NCI-H510A (cell line): ENCODE measurements at regions not wholly inside any gene's neighbourhood (a gene's known extent, or its start where the extent isn't known, plus 50 kb on each side); places are given as distances from the start of the nearest gene placed in this dataset.

Experiments
- DNase-seq: peaks from one replicate; lab custom pipeline; 2025; lab: John Stamatoyannopoulos, UW

DNA sequence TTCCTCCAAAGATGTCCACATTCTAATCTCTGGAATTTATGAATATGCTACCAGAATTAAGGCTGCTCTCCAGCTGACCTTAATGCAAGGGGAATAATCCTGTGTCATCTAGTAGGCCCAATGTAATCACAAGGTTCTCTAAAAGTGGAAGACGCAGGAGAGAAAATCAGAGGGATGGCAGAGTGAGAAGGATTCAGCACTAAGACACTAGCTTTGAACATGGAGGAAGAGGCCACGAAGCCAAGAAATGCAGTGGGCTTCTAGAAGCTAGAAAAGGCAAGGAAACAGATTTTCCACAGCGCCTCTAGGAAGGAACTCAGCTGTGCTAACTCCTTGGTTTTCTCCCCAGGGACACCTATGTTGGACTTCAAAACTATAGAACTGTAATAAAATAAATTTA lies 240.7 kb upstream of the TRAM1L1 start:
- no peak for DNase-seq

DNA sequence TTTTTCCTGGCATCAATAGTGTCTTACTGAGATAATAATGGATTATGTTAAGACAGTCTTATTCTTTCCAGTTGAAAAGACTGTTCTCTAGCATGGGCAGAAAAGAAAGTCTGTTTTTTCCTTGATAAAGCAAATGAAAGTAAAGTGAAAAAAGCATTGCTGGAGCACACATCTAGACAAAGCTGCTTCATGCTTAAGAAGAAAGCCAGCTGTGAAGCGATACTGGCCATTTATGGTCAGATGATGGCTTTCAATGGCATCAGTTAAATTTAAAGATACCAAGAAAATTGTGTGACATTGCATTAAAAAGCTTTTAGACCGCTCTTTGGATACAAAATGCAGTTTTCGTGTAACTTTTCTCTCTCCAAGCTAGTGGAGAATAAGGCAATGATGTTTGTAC lies 242.1 kb upstream of the TRAM1L1 start:
- no peak for DNase-seq

DNA sequence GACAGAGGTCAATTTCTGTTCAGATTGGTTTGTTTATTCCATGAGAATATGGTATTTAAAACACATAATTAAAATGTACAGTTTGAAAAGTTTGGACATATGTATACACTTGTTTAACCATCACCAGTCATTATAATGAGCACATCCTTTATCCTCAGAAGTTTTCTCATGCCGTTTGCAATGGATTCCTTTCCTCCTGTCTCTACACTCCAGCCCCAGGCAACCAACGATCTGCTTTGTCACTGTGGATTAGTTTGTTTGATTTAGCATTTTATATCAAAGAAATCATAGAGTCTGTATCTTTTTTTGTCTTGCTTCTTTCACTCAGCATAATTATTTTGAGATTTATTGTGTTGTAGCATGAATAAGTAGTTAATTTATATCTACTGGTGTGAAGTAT lies 243.0 kb upstream of the TRAM1L1 start:
- DNase-seq: no peak

DNA sequence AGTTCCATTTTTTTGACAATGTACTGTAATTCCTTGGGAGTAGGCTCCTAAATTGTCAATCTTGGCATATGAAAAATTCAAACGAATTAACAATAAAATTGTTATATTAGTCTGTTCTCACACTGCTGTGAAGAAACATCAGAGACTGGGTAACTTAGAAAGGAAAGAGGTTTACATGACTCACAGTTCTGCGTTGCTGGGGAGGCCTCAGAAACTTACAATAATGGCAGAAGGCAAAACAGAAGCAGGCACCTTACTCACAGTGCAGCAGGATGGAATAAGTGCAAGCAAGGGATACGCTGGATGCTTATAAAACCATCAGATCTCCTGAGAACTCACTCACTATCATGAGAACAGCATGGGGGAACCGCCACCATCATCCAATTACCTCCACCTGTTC lies 246.4 kb upstream of the TRAM1L1 start:
- no peak for DNase-seq

DNA sequence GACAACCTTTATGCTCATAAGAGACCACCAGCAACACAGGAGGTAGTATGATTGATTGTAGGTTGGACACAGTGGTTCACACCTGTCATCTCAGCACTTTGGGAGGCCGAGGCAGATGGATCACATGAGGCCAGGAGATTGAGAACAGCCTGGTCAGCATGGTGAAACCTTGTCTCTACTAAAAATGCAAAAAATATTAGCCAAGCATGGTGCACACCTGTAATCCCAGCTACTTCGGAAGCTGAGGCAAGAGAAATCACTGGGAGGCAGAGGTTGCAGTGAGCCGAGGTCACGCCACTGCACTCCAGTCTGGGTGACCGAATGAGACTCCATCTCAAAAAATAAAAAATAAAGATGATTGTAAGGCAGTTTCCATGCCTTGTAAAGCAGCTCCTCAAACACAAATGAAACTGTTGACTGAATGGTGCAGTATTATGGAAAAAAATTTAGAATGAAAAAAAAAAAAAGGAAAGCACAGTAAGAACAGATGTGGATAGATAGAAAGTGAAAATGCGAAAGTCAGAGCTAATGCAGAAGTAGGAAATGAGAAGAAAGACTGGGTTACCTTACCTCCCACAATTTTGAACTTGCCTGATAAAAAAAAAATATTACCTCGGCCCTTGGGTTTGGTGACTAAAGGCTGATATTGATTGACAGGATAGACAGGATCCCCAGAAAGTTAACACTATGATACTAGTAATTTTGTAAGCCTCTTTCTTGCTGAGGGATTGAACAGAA lies 249.2 kb upstream of the TRAM1L1 start:
- no peak for DNase-seq

DNA sequence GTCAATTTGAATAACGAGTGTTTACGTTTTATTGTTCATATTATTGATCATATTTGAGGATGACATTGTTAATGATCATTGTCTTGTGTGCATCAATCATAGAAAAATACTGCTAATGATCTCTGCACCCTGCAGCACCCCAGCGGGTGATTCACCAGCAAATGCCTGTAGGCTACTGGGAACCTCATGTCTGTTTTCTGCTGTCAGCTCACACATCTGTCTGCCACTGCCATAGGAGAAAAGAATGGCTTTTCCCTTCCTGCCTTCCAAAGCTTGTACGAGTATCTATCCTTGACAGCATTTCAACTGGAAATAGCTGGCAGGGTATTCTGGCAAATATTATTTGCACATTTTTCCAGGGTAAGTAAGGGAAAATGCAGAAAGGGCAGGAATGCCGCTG lies 272.1 kb upstream of the TRAM1L1 start:
- DNase-seq: no peak

DNA sequence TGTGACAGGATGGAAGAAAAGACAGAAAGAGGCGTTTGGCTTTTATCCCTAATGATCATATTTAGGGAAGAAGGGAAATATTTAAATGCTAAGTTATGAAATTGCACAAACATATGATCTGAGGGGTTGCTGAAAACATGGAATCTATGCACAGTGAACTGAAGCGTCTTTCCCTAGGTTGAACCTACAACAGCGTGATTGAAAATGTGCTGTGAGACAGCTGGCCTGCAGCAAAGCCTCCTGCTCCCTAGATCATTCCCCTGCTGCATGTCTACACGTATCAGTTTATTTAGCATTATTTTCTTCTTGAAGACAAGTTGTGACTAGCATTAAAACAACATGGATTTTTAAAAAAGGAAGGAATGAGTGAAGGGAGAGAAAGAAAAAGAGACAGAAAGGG lies 272.5 kb upstream of the TRAM1L1 start:
- DNase-seq: no peak

DNA sequence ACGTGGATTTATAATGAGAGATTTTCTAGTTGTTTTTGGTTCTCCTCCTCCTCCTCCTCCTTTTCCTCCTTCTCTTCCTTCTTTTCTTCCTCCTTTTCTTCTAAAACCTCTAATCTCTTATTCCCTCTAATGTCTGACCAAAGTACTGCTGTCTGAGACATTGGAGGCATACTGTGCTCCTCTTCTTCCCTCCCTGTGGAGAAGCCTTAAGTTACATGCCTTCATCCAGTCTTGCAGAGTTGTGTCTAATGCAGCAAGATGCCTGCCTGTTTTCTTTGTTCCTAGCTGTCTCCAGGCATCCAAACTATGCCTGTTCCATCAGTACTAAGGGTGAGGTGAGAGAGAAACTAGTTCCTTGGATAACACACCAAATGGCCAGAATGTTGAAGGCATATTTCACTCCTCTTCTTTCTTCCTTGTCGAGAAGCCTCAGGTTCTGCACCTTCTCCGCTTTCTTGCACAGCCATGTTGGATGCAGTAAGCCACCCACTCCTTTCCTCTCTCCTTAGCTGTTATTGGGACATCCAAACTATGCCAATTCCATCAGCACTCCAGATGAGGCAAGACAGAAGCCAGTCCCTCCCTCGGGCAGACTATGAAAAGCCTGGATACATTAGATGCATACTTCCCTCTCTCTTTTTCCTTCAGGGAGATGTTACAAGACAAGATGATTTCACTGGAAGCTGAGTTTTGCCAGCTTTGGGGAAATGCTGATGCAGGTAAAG lies 285.7 kb upstream of the TRAM1L1 start:
- DNase-seq: no peak

DNA sequence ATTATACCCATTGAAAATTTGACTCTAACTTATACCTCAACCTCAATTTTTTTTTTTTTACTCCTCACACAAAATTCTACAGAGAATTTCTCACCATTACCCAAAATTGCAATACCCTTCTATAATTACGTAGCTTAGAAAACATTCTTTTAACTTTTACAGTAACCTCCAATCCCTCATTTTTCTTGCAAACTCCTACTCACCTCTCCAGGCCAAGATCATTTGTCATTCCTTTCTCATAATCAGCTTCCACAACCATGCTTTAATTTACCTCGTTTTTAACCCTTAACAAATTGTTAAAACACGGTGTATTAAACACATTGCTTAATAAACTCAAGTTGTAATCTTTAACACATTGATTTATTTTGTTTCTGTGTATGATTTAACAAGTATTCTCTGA lies 289.7 kb upstream of the TRAM1L1 start:
- no peak for DNase-seq

DNA sequence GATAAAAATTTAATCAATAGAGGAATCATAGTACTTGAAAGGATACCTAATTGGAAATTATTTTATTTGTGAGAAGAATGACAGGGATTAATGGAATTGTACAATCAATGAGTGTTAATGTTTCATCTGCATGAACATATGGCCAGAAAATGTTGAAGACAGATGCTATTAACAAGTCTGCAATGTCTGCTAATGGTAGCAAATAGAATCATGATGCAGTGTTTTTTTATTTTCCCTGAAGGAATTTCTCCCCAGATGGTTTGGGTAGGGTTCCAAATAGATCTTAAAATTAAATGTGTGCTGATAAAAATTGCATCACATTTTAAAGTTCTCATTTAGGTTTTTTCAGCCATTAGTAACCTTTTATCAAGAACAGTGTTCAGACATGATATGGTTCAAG lies 291.3 kb upstream of the TRAM1L1 start:
- DNase-seq: no peak

DNA sequence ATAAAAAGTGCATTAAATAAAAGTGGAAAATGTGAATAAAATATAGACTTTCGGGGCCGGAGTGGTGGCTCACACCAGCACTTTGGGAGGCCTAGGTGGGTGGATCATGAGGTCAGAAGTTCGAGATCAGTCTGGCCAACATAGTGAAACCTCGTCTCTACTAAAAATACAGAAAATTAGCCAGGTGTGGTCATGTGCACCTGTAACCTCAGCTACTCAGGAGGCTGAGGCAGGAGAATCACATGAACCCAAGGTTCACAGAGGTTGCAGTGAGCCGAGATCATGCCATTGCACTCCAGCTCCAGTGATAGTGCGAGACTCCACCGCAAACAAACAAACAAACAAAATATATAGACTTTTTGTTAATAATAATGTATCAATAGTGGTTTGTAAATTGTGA lies 293.6 kb upstream of the TRAM1L1 start:
- no peak for DNase-seq

DNA sequence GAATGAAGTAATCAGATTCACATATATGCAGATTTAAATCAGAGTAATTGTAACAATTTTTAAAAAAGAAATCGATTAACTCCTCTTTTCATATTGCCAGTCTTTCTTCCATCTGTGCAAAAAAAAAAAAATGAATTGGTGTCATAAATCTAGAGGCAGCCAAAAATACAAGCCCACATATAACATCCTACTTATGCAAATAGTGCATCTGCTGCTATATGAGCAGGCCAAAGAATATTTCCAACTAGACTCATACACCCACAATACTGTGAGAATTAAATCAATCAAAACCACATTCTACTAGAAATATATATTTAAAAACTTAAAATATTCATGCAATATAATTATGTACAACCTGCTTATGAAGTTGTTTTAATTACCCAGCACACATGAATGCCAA lies 298.1 kb upstream of the TRAM1L1 start:
- DNase-seq: no peak

DNA sequence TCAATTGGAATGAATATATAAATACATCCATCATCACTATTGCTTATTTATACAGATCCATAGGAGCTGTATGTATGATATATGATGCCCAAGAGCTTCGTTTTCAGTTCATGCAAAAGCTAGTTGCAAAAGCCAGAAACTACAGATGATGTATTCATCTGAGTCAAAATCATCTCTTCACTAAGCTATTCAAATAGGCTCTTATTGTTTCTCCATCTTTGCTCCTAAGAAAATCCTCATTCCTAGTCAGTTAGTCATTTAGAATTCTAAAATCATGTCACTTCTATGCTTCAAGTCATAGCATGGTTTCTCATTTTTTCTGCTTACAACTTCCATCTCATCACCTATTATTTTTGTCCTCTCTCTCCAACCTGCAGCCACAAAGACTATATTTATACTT lies 300.1 kb upstream of the TRAM1L1 start:
- DNase-seq: no peak

DNA sequence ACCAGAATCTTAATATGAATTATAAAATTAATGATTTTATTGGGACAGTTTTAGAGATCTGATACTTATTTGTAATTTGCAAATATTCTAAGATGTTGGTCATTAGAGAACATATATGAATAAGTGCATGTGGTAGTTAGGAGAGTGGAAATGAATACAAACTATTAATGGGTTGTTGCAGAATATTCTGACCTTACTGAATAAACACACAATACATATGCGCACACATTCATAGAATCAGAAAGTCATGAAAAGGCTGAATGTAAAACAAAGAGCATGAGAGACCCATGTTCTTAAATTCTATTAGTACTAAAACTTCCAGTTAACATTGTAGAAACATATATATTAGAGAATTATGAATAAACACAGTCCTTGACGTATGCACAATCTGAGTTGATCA lies 301.7 kb upstream of the TRAM1L1 start:
- no peak for DNase-seq

DNA sequence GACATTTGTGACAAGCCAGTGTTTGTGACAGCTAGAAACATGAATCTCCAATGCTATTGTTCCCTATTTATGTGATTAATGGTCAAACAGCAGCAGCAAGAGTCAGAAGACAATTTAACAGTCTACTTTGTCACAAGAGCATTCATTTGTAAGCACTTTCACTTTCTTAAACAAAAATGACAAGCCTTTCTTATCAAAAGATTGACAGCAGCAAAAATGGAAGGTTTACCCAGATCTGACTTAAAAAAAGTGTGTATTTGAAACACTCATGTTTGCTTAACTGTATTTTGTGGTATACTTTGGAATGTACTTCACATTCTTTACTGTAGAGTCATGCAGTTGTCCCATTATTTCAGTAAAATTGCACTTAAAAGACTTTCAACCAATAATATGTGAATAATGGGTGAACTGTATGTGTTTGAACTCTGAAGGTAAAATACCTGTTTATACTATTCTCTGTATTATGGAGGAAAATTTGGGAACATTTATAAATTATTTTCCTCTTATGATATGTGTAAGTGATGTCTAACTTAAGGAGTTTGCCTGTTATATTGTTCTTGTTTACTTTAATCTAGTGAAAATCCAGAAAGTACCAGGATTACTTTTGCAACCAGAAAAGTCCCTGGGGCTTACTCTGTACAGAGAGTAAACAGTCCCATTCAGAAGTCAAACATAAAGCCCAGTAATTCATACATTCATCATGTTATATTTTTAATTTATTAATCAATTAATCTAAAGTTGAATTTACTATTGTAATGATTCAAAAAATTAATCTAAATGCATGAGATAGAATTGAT lies 314.9 kb upstream of the TRAM1L1 start:
- no peak for DNase-seq

DNA sequence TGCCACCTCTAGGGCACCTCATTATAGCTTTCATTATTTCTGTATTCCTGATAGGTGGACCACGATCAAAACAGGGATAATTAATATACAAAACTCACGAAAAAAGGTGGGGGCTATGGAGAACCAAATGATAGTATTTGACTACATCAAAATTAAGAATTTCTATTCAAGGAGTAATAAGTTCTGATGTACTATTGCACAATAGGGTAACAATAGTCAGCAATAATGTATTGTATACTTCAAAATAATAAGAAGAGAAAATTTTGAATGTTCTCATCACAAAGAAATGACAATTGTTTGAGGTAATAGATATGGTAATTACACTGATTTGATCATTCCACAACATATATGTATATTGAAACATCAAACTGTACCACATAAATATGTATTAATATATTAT lies 327.3 kb upstream of the TRAM1L1 start:
- DNase-seq: no peak

DNA sequence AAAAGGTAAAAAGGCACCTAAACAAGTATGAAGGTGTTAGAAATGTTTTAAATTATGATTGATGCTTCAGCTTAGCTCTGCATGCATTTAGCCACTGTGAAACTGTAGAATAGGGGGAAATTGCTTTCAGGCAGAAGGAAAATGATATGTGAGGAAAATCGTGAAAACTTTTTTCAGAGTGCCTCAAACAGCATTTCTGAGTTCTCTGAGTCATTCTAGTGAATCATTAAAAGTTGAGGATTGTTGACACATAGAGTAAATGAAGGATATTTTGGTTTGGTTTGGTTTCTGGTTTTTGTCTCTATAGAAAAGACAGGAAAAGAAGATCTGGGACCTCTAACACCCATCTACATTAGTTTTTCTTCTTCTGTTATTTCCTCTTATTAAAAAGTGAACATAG lies 332.5 kb upstream of the TRAM1L1 start:
- DNase-seq: no peak

DNA sequence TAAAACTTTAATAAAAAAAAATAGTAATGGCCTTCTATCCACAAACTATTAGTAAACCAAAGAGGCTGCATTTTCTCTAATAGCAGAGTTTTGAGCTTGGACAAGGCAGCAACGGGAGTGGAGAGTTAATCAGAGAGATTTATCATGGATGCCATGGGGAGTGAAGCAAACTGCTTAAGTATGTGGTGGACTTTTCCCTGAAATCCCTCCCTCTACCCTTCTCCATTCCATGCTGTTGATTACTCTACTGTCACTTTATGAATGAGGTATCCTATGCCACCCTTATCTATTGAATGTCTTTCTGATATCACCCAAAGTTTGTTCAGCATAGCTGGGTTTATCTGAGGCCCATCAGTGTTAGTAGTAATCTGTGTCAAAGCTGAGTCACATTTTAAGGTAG lies 335.6 kb upstream of the TRAM1L1 start:
- no peak for DNase-seq

DNA sequence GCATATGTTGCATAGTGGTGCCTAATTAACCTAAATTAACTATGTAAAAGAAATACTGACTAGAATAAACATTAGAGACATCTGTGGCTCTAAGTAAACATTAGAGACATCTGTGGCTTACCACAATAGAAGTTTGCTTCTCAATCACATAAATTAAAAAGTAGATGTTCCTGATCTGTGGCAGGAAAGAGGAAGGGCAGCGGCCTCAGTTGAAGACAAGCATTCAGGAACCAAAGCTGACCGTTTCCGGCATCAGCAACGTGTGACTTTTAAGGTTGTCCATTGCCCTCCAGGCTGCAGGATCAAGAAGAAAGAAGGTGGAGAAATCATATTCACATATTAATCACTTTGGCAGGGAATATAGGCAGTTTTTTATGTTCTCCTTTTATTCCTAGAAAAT lies 336.3 kb upstream of the TRAM1L1 start:
- DNase-seq: no peak

DNA sequence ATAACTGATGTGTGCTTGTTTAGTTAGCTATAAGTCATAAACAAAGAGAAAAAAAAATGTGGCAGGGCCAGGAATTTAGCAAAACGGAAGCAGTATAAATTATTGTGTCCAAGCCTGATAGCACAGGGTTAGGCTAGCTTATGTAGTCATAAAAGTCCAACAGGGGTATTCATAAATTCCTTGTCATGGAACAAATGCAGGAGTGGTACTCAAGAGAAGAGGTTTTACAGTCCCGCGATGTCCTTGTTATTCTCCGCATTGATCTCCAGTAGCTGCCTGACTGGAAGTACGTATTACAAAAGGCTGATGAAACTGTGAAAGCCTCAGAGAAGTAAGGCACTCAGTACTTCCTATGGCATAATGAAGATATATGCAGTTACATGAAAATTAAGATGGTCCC lies 336.9 kb upstream of the TRAM1L1 start:
- DNase-seq: no peak

DNA sequence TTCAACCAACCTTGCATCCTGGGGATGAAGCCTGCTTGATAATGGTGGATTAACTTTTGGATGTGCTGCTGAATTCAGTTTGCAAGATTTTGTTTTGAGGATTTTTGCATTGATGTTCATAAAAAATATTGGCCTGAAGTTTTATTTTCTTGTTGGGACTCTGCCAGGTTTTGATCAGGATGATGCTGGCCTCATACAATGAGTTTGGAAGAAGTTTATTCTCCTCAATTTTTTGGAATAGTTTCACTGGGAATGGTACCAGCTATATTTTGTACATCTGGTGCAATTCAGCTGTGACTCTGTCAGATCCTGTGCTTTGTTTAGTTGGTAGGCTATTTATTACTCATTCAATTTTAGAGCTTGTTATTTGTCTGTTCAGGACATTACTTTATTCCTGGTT lies 340.3 kb upstream of the TRAM1L1 start:
- no peak for DNase-seq

DNA sequence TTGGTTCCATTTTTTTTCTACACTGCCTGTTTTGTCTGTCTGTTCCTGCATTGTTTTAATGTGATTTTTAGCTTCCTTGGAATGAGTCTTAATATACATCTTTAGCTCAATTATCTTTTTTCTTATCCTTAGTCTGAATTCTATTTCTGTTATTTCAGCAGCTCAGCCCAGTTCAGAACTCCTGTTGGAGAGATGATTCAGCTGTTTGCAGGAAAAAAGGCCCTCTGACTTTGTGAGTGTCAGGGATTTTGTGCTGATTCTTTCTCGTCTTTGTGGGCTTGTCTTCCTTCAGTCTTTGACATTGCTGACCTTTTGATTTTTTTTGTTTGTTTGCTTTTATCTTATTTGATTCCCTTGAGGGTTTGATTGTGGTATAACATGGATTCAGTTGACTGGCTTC lies 343.2 kb upstream of the TRAM1L1 start:
- no peak for DNase-seq

DNA sequence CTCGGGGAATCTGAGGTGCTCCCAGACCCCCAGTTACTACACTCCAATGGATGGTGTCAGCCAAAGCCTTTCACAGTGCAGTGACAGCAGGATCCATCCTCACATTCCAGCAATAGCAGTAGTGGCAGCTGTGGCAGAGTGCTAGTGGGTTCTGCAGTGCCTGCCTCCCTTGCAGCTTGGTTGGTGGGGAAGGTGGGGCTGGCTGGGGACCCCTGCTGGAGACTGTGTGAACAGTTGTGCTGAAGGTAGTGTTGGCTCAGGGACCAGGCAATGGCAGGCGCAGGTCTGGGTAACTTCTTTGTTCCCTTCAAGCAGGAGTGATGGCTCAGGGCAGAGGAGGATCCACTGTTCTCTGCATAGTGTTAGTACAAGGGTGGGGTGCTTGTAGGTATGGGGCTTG lies 343.7 kb upstream of the TRAM1L1 start:
- DNase-seq: no peak
